ENCODE measurements at regions not wholly inside any gene's neighbourhood (a gene's known extent, or its start where the extent isn't known, plus 50 kb on each side); places are given as distances from the start of the nearest gene placed in this dataset.

DNA sequence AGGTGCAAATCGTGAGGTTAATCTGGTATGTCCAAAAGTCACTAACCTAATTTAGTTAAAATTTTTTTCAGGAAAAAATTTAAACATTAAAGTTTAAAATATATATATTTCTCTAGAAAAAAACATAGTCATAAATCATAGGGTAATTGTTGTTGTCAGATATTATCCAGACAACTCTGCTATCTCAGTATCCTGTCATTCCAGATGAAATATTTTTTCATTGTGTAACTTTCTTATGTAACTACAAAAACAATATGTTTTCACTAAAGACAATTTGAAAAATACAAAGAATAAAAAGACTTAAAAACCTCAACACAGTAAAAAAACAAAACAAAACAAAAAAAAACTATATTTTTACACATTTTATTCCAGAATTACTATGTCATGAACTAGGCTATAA, 57.6 kb downstream of the TENT5A start:
- Histone ChIP-seq H3K4me1 (ENCODE audit: control insufficient read depth, low read depth, low read length) (peaks cover 17% of the 10 kb centered on the region), H3K36me3 (ENCODE audit: control insufficient read depth, low read depth, low read length) (no peaks in the 10 kb centered on the region), H3K27ac (ENCODE audit: low read length) (no peak overlapping the region), H3K9ac (ENCODE audit: low read length) (no peak overlapping the region), H3K9me3 (ENCODE audit: control insufficient read depth, low read depth, low read length) (no peaks in the 10 kb centered on the region), H3K4me3 (ENCODE audit: low read length) (no peak overlapping the region), H3K27me3 (ENCODE audit: control insufficient read depth, insufficient read depth, low read length) (no peaks in the 10 kb centered on the region)

DNA sequence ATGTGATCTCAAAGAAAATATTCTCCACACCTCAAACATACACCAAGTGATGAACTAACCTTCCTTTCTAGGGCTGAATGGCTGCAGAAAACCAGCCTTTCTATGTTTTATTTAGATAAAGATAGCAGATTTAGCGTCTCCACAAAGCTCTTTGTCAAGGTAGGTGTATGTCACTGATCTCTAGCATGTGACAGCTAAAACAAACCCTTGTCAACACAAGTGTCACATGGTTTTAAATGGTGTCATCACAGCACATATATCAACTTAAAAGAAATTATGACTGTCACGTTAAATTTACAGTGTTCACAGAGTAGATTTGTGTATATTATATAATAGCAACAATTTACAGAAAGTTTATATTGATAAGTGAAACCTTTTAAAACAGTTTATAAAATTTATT, 58.3 kb downstream of the TENT5A start:
- Histone ChIP-seq H3K4me1 (ENCODE audit: control insufficient read depth, low read depth, low read length) (peaks cover 17% of the 10 kb centered on the region), H3K4me3 (ENCODE audit: low read length) (no peak overlapping the region), H3K9me3 (ENCODE audit: control insufficient read depth, low read depth, low read length) (no peaks in the 10 kb centered on the region), H3K27ac (ENCODE audit: low read length) (no peak overlapping the region), H3K36me3 (ENCODE audit: control insufficient read depth, low read depth, low read length) (no peaks in the 10 kb centered on the region), H3K27me3 (ENCODE audit: control insufficient read depth, insufficient read depth, low read length) (no peaks in the 10 kb centered on the region), H3K9ac (ENCODE audit: low read length) (no peak overlapping the region)

DNA sequence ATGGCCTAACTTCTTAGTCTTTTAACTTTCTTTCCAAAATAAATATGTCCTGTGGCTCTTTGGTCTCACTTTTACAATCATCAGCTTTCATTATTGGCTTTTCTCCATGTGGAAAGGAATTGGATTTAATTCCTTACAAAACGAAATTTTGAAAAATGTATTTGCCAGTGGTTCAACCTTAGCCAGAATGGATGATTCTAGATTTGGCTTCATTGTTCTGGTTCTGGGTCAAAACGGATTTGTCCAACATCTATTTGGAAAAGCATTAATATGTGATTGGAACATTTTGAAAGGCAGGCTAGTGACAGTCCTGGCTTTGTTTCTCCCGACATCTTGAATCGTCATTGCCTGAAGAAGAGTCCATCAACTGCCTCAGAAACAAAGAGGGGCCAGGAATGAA, 59.2 kb downstream of the TENT5A start:
- peaks cover 17% of the 10 kb centered on the region for H3K4me1 ChIP-seq (ENCODE audit: control insufficient read depth, low read depth, low read length)
- no peaks in the 10 kb centered on the region for H3K36me3 ChIP-seq (ENCODE audit: control insufficient read depth, low read depth, low read length)
- H3K9me3 ChIP-seq (ENCODE audit: control insufficient read depth, low read depth, low read length) = no peaks in the 10 kb centered on the region
- H3K4me3 ChIP-seq (ENCODE audit: low read length) = no peak overlapping the region
- H3K27me3 ChIP-seq (ENCODE audit: control insufficient read depth, insufficient read depth, low read length) = no peaks in the 10 kb centered on the region
- H3K27ac ChIP-seq (ENCODE audit: low read length) = no peak overlapping the region
- H3K9ac ChIP-seq (ENCODE audit: low read length) = no peak overlapping the region

- H3K36me3 ChIP-seq (ENCODE audit: control insufficient read depth, low read depth, low read length) = no peaks in the 10 kb centered on the region
- H3K9me3 ChIP-seq (ENCODE audit: control insufficient read depth, low read depth, low read length) = no peaks in the 10 kb centered on the region
- no peak overlapping the region for H3K9ac ChIP-seq (ENCODE audit: low read length)
- no peaks in the 10 kb centered on the region for H3K4me1 ChIP-seq (ENCODE audit: control insufficient read depth, low read depth, low read length)
- no peaks in the 10 kb centered on the region for H3K27me3 ChIP-seq (ENCODE audit: control insufficient read depth, insufficient read depth, low read length)
- H3K4me3 ChIP-seq (ENCODE audit: low read length) = no peak overlapping the region
- H3K27ac ChIP-seq (ENCODE audit: low read length) = no peak overlapping the region
These were observed 62.4 kb downstream of the TENT5A start for GRCh38 chr6:81690073-81690472.

DNA sequence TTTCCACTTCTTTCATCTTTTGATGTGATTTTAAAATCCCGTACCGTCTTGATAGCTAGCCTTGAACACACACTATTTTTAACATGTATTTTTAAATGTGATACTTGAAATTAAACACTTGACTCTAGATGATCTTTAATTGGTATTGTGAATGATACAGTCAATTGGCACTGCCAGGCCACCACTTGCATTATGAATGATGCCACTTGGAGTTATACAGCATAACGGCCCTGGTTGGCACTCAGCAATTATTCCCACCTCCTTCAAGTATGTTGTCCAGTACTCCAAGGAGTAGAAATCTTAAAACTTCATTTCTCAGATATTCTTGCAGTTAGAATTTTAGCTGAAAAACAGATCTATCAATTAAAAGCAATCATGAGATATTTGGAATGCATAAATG, 62.9 kb downstream of the TENT5A start:
- no peak overlapping the region for H3K4me3 ChIP-seq (ENCODE audit: low read length)
- no peaks in the 10 kb centered on the region for H3K36me3 ChIP-seq (ENCODE audit: control insufficient read depth, low read depth, low read length)
- no peaks in the 10 kb centered on the region for H3K9me3 ChIP-seq (ENCODE audit: control insufficient read depth, low read depth, low read length)
- H3K4me1 ChIP-seq (ENCODE audit: control insufficient read depth, low read depth, low read length) = no peaks in the 10 kb centered on the region
- no peak overlapping the region for H3K27ac ChIP-seq (ENCODE audit: low read length)
- no peak overlapping the region for H3K9ac ChIP-seq (ENCODE audit: low read length)
- H3K27me3 ChIP-seq (ENCODE audit: control insufficient read depth, insufficient read depth, low read length) = no peaks in the 10 kb centered on the region

DNA sequence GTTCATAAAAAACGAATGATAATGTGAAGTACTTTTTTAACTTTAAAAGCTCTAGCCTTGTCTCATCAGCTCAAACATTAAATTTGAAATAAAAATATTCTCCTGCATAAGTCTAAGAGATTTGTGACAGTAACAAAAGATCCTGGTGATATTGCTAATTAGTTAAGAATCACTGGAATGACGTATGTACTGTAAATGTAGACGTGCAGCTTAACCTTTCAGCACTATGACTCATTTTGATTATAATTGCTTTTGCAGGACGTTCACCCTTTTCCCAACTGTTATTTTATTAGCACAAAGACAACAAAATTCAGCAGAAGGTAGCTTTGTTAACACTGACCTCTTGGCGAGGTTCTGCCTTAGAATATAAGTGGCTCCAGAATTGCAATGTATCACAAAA, 68.6 kb downstream of the TENT5A start:
- Histone ChIP-seq H3K27me3 (ENCODE audit: control insufficient read depth, insufficient read depth, low read length) (no peaks in the 10 kb centered on the region), H3K27ac (ENCODE audit: low read length) (no peak overlapping the region), H3K4me1 (ENCODE audit: control insufficient read depth, low read depth, low read length) (no peaks in the 10 kb centered on the region), H3K9me3 (ENCODE audit: control insufficient read depth, low read depth, low read length) (no peaks in the 10 kb centered on the region), H3K9ac (ENCODE audit: low read length) (no peak overlapping the region), H3K4me3 (ENCODE audit: low read length) (no peak overlapping the region), H3K36me3 (ENCODE audit: control insufficient read depth, low read depth, low read length) (no peaks in the 10 kb centered on the region)

GRCh38 chr6:81682858-81683620, 69.4 kb downstream of the TENT5A start:
- H3K4me3 ChIP-seq (ENCODE audit: low read length) = no peak overlapping the region
- no peaks in the 10 kb centered on the region for H3K27me3 ChIP-seq (ENCODE audit: control insufficient read depth, insufficient read depth, low read length)
- H3K27ac ChIP-seq (ENCODE audit: low read length) = no peak overlapping the region
- H3K36me3 ChIP-seq (ENCODE audit: control insufficient read depth, low read depth, low read length) = no peaks in the 10 kb centered on the region
- no peak overlapping the region for H3K9ac ChIP-seq (ENCODE audit: low read length)
- no peaks in the 10 kb centered on the region for H3K9me3 ChIP-seq (ENCODE audit: control insufficient read depth, low read depth, low read length)
- no peaks in the 10 kb centered on the region for H3K4me1 ChIP-seq (ENCODE audit: control insufficient read depth, low read depth, low read length)

- no peak overlapping the region for H3K4me3 ChIP-seq (ENCODE audit: low read length)
- no peaks in the 10 kb centered on the region for H3K9me3 ChIP-seq (ENCODE audit: control insufficient read depth, low read depth, low read length)
- no peaks in the 10 kb centered on the region for H3K36me3 ChIP-seq (ENCODE audit: control insufficient read depth, low read depth, low read length)
- H3K4me1 ChIP-seq (ENCODE audit: control insufficient read depth, low read depth, low read length) = no peaks in the 10 kb centered on the region
- no peaks in the 10 kb centered on the region for H3K27me3 ChIP-seq (ENCODE audit: control insufficient read depth, insufficient read depth, low read length)
- no peak overlapping the region for H3K9ac ChIP-seq (ENCODE audit: low read length)
- H3K27ac ChIP-seq (ENCODE audit: low read length) = no peak overlapping the region
These were observed 70.2 kb downstream of the TENT5A start for GRCh38 chr6:81682235-81682795.

DNA sequence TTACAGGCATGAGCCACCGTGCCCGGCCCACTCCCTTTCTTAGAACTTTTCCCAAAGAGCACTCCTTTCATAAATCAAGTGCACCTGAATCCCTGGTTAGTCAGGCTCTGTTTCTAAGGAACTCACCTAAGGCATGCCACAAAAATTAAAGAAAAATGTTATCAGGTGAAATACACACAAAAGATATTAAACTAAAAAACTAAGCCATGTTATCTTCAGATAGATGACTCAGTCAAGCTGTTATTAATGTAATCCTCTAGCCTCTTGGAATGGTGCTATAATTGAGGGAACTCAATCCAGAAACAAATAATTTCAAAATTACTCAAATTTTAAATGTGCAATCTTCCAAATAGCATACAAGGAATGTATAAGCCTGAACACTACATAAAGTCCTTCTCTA, 83.0 kb downstream of the TENT5A start:
- Histone ChIP-seq H3K4me1 (ENCODE audit: control insufficient read depth, low read depth, low read length) (no peaks in the 10 kb centered on the region), H3K9me3 (ENCODE audit: control insufficient read depth, low read depth, low read length) (no peaks in the 10 kb centered on the region), H3K9ac (ENCODE audit: low read length) (no peak overlapping the region), H3K27me3 (ENCODE audit: control insufficient read depth, insufficient read depth, low read length) (no peaks in the 10 kb centered on the region), H3K36me3 (ENCODE audit: control insufficient read depth, low read depth, low read length) (no peaks in the 10 kb centered on the region), H3K4me3 (ENCODE audit: low read length) (no peak overlapping the region), H3K27ac (ENCODE audit: low read length) (no peak overlapping the region)

DNA sequence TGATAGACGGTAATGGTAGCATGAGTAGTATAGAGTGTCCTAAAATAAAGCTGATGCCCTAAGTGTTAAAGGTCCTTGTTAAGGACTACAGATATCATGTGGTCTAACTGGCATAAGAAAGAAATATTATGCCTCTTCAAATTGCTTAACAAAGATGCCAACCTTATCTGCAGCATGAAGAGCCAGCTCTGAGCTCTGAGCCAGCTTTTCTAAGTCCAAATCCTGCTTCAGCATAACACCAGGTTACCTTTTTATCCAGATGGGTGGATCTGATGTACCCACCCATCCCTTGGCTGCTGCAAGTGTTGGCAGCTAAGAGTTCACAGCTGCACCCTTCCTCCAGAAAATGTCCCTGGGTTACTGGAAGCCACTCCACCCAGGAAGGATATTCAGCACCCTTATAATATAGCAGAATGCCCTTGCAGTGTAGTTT, 83.8 kb downstream of the TENT5A start:
- no peak overlapping the region for H3K27ac ChIP-seq (ENCODE audit: low read length)
- no peaks in the 10 kb centered on the region for H3K4me1 ChIP-seq (ENCODE audit: control insufficient read depth, low read depth, low read length)
- no peaks in the 10 kb centered on the region for H3K27me3 ChIP-seq (ENCODE audit: control insufficient read depth, insufficient read depth, low read length)
- no peaks in the 10 kb centered on the region for H3K36me3 ChIP-seq (ENCODE audit: control insufficient read depth, low read depth, low read length)
- H3K9ac ChIP-seq (ENCODE audit: low read length) = no peak overlapping the region
- H3K4me3 ChIP-seq (ENCODE audit: low read length) = no peak overlapping the region
- H3K9me3 ChIP-seq (ENCODE audit: control insufficient read depth, low read depth, low read length) = no peaks in the 10 kb centered on the region

DNA sequence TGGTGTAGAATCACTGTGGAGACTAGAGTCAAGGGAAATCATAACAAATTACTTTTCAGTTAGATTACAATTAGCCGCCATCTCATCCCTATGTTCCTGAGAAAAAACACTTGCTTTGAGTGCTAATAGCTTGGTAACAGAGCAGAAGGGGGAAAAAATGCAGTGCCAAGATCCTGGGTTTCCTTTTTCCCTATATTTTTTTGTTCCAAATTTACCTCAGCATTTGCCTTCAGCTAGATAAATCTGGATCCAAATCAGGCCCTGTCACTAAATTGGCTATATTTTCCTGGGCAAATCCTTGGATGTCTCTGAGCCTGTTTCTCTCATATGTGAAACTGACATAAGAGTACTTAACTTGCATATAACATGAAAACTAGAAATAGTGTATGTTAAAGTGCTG, 86.0 kb downstream of the TENT5A start:
- Histone ChIP-seq H3K36me3 (ENCODE audit: control insufficient read depth, low read depth, low read length) (no peaks in the 10 kb centered on the region), H3K9me3 (ENCODE audit: control insufficient read depth, low read depth, low read length) (no peaks in the 10 kb centered on the region), H3K4me3 (ENCODE audit: low read length) (no peak overlapping the region), H3K4me1 (ENCODE audit: control insufficient read depth, low read depth, low read length) (no peaks in the 10 kb centered on the region), H3K9ac (ENCODE audit: low read length) (no peak overlapping the region), H3K27me3 (ENCODE audit: control insufficient read depth, insufficient read depth, low read length) (no peaks in the 10 kb centered on the region), H3K27ac (ENCODE audit: low read length) (no peak overlapping the region)

- Histone ChIP-seq H3K27ac (ENCODE audit: low read length) (no peak overlapping the region), H3K4me3 (ENCODE audit: low read length) (no peak overlapping the region), H3K36me3 (ENCODE audit: control insufficient read depth, low read depth, low read length) (no peaks in the 10 kb centered on the region), H3K9ac (ENCODE audit: low read length) (no peak overlapping the region), H3K9me3 (ENCODE audit: control insufficient read depth, low read depth, low read length) (no peaks in the 10 kb centered on the region), H3K27me3 (ENCODE audit: control insufficient read depth, insufficient read depth, low read length) (no peaks in the 10 kb centered on the region), H3K4me1 (ENCODE audit: control insufficient read depth, low read depth, low read length) (no peaks in the 10 kb centered on the region)
These were observed 96.2 kb downstream of the TENT5A start for GRCh38 chr6:81656231-81656630.

All from iPS-18a (cell line).